HG03064 (cell line): ENCODE measurements at regions not wholly inside any gene's neighbourhood (a gene's known extent, or its start where the extent isn't known, plus 50 kb on each side); places are given as distances from the start of the nearest gene placed in this dataset.

Experiments
- ATAC-seq: cut with Tn5 transposase; IDR thresholded peaks from one replicate; pipeline ENCODE4 v1.9.1; 2021; ENCODE audit warnings: low read depth; ENCODE audit not compliant: unreplicated experiment

- no peak for ATAC-seq
These were observed 51.1 kb upstream of the NHSL1 start for GRCh38 chr6:138550346-138550767.

- ATAC-seq = no peak
These were observed 54.9 kb upstream of the NHSL1 start for GRCh38 chr6:138554146-138554545.

- ATAC-seq = no peak
These were observed 56.2 kb upstream of the NHSL1 start for GRCh38 chr6:138555421-138555988.

- ATAC-seq = no peak
These were observed 57.9 kb upstream of the NHSL1 start for GRCh38 chr6:138557147-138557546.

- no peak for ATAC-seq
These were observed 59.8 kb upstream of the NHSL1 start for GRCh38 chr6:138559143-138559542.

- ATAC-seq = no peak
These were observed 61.0 kb upstream of the NHSL1 start for GRCh38 chr6:138560130-138560860.

- no peak for ATAC-seq
These were observed 63.4 kb upstream of the NHSL1 start for GRCh38 chr6:138562691-138563090.

GRCh38 chr6:138563231-138563630 is 63.9 kb upstream of the NHSL1 start:
- ATAC-seq = no peak

GRCh38 chr6:138563650-138564049 is 64.4 kb upstream of the NHSL1 start:
- ATAC-seq = no peak

- ATAC-seq = no peak
These were observed 65.0 kb upstream of the NHSL1 start for GRCh38 chr6:138564170-138564721.

GRCh38 chr6:138567052-138567451 is 67.8 kb upstream of the NHSL1 start:
- ATAC-seq = no peak

- no peak for ATAC-seq
These were observed 69.7 kb upstream of the NHSL1 start for GRCh38 chr6:138568997-138569396.

GRCh38 chr6:138569554-138569953 is 70.3 kb upstream of the NHSL1 start:
- no peak for ATAC-seq

- ATAC-seq = no peak
These were observed 70.9 kb upstream of the NHSL1 start for GRCh38 chr6:138569970-138570724.

- ATAC-seq = no peak
These were observed 71.4 kb upstream of the NHSL1 start for GRCh38 chr6:138570725-138571029.

- ATAC-seq = no peak
These were observed 71.9 kb upstream of the NHSL1 start for GRCh38 chr6:138571181-138571580.

GRCh38 chr6:138571585-138572166 is 72.4 kb upstream of the NHSL1 start:
- ATAC-seq = no peak

GRCh38 chr6:138572167-138572875 is 73.0 kb upstream of the NHSL1 start:
- ATAC-seq = no peak

- ATAC-seq = no peak
These were observed 73.6 kb upstream of the NHSL1 start for GRCh38 chr6:138572885-138573284.

GRCh38 chr6:138575257-138575656 is 76.0 kb upstream of the NHSL1 start:
- ATAC-seq = no peak

- ATAC-seq = no peak
These were observed 77.0 kb upstream of the NHSL1 start for GRCh38 chr6:138576313-138576712.
